HG03469 (cell line): ENCODE measurements at regions not wholly inside any gene's neighbourhood (a gene's known extent, or its start where the extent isn't known, plus 50 kb on each side); places are given as distances from the start of the nearest gene placed in this dataset.
"Not testable (repeated sequence)": the region's sequence is repeated elsewhere in the genome, so short reads cannot be mapped to it uniquely, and the experiment has no call there.

ENCODE experiments used
- ATAC-seq: cut with Tn5 transposase; IDR thresholded peaks from one replicate; pipeline ENCODE4 v1.9.1; 2021; ENCODE audit warnings: mild to moderate bottlenecking, moderate library complexity, moderate number of reproducible peaks; ENCODE audit not compliant: unreplicated experiment

DNA sequence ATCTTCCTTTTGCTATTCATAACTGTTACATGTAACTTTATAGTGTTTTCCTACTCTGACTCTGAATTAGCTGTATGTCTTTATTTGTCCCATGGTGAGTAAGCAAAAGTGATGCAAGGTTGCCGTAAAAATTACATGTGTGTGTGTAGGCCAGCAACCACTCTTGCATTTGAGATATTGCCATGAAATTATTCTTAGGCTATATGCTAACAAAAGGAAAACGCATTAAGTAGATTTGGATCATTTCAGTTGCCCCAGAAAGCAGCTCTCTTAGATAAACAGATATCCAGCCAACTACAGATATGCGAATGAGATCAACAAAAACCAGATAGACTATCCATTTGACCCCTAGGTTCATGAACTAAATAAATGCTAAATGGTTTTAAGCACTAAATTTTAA is 73.6 kb downstream of the CYLC2 start:
- no peak for ATAC-seq

DNA sequence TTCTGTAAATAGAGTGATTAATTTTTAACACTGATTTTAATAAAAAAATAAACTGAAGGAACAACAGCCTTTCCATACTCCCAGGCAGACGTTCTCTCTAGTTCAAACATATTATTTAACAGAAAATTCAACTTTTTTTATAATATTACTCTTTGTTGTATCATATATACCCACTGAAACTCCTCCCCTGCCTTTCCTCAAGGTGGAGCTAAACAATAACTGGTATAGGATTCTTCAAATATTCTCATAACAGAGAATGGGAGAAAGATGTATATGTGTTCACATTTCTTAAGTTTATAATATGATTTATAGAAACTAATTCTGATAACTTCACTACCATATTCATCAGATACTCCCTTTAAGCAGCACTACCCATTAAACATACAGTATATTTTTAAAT is 83.4 kb downstream of the CYLC2 start:
- ATAC-seq: no peak

DNA sequence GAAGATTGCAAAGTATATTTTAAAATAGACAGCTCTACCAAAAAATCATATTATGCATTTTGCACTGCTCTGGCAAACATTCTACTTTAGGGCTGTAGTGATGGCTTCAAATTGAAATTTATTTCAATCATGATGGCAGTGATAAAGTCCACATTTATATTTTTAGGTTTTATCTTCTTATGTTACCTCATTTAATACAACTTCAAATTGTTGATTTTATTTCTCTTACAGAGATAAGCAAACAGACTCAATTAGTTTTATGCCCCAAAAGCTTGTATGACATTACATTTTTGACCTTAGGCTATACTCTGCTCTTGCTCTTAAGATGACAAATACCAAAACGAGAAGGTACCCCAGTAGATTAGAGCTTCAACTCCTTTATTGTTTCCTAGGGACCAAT is 87.4 kb downstream of the CYLC2 start:
- no peak for ATAC-seq

DNA sequence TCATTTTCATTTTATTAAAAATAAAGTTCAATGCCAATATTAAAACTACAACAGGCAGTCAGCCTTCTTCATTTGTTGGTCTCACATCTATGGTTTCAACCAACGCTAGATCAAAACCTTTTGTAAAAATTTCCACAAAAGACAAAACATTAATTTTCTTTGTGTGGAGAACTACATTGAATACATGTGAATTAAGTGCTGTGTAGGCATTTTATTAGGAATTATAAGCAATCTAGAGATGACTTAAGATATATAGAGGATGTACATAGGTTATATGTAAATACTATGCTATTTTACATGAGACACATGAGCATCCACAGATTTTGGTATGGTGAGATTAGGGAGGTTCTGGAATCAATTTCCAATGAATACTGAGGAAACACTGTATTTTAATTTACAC is 94.2 kb downstream of the CYLC2 start:
- no peak for ATAC-seq

DNA sequence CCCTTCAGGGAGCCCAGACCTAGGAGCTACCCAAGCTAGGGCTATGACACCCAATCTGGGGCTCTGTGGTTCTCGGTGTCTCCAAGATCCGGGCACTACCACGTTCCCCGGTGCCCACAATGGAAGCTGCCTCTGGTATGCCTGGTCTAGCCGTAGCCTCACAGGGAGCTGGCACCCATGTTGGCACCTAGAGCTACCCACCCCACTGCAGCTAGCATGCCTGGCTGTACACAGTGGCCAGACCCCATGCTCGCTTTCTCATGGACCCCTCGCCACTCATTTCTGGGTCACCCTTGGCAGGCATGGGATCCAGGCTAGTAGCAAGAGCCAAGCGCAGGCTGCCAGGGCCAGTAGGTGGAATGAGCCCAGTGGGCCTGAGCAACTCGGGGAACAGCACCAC is 109.0 kb downstream of the CYLC2 start:
- ATAC-seq: no peak

DNA sequence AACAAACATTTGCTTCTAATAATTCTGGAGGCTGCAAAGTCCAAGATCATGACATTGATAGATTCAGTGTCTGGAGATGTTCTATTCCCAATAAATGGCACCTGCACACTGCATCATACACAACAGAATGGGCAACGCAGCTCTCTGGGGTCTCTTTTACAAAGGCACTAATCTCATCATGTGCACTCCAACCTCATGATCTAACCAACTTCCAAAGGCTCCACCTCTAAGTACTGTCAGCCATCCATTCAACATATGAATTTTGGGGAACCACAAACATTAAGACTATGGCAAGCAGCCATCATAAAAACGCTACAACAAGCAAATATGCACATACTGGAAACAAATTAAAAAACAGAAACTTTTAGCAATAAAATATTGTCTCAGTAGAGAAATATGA is 121.1 kb downstream of the CYLC2 start:
- ATAC-seq: no peak

DNA sequence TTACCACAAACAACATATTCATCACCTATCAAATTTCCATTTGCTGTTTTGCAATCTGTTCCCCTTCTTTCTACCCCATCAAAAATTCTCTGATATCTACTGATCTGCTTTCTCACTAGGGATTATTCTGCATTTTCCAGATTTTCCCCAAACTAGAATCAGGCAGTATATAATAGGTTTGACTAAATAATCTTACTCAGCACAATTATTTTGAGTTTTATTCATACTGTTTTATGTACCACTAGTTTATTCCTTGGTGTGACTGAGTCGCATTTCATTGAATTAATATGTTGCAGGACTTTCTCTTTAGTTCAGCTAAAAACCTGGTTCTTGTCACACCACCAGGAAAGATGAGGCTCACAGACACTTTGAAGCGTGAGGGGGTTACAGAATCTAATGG is 131.4 kb downstream of the CYLC2 start:
- no peak for ATAC-seq

DNA sequence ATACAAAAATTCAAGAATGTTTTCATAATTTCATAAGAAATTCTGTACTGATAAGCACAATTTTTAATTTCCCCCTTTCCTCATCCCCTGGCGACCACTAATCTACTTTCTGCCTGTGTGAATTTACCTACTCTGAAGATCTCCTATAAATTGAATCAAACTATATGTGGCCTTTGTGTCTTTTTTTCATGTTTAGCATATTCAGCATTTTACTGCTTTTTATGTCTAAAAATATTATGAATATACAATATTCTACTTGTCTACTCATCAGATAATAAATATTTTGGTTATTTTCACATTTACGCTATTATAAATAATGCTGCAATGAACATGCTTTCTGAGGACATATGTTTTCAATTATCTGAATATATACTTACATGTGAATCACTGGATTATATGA is 144.8 kb downstream of the CYLC2 start:
- no peak for ATAC-seq

DNA sequence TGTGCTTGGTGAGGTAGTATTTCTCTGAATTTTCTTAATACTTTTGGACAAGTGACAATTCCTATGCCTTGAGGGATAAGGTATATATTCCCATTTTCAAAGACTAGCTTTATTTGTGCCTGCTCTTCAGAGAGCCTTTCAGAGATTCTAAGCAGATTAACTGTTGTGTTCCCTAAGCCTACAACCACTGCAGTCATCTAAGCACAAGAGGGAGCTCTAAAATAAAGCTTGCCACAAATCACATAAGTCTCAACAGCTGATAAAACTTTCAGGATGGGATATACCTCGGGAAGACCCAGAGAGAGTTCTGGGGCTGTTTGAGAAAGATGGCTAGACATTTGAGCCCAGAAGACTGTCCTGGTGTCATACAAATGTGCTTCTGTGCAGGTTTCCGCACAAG is 157.3 kb downstream of the CYLC2 start:
- ATAC-seq: no peak

DNA sequence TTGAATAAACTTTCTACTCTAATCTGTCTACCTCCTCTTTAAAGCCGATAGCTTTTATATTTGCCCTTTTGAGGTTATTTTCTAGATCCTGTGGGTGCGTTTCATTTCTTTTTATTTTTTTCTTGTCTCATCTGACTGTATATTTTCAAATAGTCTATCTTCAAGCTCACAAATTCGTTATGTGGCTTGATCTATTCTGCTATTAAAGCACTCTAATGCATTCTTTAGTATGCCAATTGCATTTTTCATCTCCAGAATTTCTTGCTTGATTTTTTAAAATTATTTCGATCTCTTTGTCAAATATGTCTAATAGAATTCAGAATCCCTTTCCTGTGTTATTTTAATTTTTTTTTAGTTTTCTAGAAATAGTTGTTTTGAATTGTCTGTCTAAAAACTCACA is 172.4 kb downstream of the CYLC2 start:
- no peak for ATAC-seq

DNA sequence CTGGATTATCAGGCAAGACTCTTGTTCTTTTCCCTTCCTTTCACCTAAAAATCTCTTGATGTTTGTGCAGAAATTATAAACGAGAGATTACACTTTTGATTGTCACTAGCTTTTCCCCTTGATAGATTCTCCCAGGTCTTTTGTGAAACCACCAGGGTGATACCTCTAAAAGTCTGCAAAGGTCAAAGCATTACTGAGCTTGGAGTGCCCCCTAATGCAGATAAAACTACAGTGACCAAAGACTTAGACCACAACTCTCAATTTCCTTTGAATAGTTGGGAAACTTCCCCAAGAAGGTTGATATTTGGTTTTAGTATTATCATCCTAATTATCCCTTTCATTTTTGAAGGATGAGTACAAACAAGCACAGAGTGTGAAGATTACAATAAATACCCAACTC is 173.1 kb downstream of the CYLC2 start:
- ATAC-seq: no peak

DNA sequence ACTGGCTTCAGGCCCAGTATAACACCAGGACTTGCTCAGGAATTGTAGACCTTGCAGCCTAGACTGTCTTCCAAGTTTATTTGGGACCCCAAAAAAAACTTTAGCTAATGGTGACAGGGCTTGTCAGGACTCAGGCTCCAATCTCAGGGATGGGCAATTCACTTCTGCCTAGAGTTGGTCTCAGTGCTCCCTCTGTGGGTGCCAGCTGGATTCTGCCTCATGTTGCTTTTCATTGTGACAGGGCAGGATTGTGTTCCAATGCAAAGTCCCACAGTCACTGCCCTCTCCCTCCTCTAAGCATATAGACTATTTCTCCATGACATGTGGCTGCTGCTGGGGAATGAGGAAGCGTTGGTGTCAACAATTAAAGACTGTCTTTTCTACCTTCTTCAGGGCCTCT is 174.7 kb downstream of the CYLC2 start:
- no peak for ATAC-seq

DNA sequence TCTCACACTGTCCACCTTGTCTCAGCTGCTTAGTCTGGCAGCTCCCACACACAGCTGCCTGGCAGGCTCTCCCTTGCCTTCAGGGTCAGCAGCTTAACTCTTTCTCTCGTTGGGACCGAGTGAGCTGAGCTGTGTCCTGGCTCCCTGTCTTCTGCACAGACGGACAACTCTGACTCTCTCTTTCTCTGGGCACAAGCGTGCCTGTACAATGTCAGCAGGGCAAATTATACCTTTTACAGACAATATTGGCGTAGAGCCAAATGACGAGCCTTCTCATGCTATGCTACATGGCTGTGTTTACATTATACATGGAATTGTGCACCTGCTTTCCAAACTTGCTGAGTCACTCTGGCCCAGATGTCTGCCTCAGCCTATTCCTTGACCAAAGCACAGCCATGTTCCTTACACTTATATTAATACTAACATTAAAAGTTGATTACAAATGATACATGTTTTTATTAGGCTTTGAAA is 188.6 kb downstream of the CYLC2 start:
- ATAC-seq: no peak

DNA sequence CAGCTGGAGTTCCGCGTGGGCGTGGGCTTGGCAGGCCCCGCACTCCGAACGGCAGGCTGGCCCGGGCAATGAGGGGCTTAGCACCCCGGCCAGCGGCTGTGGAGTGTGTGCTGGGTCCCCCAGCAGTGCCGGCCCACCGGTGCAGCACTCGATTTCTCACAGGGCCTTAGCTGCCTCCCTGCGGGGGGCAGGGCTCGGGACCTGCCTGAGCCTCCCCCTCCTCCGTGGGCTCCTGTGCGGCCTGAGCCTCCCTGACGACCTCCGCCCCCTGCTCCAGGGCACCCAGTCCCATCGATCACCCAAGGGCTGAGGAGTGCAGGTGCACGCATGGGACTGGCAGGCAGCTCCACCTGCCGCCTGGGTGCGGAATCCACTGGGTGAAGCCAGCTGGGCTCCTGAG is 191.8 kb downstream of the CYLC2 start:
- no peak for ATAC-seq

DNA sequence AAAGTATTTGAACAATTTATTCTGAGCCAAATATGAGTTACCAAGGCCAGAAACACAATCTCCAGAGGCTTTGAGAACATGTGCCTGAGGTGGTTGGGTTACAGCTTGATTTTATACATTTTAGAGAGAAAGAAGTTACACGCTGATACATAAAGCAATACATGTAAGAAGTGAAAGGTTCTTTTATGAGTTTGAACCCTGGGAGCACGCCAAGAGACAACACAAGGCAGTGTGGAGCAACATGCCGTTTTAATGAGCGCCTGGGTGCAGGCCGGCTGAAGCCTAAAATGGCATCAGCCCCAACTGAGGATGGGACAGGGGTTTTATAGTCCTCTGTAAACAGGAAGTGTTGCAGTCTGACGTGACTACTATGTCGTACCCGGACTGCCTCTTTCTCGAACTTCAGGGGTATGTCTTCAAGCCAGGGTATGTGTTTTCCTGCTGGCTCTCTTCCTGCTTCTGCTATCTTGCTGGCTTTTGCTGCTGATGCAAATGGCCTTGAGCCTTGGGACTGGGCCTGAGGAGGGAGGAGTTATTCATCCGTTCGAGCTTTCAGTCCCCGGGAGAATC is 193.7 kb downstream of the CYLC2 start:
- ATAC-seq: no peak

DNA sequence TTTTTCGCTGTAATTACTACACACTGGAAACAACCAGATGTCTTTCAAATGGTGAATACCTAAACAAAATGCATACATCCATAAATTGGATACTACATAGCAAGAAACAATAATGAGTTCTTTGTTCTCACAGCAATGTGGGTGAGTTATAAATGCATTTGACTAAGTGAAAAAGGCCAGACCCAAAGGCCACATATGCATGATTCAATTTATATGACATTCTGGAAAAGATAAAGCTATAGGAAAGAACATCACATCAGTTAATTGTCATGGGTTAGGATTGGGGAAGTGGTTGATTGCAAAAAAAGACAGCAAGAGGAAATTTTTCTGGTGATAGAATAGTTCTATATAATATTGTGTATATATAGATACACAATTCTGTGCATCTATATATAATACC is 198.9 kb downstream of the CYLC2 start:
- ATAC-seq: no peak

DNA sequence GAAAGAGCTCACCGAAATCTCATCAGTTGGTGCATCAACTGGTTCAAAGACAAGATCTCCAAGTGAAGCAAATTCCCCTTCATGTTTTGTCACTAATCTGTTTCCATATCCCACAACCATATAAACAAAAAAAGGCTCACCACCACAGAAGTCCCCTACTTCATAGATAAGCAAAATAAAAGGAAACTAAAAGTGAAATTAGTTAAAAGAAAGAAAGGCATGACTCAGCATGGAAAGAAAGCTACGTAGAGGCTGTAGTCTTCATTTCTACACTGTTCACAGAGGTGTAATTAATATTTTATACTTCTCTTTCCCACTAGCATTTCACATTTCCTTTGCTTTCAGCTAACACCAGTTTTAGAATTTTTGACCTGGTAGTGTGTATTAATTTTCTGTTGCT is 208.0 kb downstream of the CYLC2 start:
- ATAC-seq: no peak

DNA sequence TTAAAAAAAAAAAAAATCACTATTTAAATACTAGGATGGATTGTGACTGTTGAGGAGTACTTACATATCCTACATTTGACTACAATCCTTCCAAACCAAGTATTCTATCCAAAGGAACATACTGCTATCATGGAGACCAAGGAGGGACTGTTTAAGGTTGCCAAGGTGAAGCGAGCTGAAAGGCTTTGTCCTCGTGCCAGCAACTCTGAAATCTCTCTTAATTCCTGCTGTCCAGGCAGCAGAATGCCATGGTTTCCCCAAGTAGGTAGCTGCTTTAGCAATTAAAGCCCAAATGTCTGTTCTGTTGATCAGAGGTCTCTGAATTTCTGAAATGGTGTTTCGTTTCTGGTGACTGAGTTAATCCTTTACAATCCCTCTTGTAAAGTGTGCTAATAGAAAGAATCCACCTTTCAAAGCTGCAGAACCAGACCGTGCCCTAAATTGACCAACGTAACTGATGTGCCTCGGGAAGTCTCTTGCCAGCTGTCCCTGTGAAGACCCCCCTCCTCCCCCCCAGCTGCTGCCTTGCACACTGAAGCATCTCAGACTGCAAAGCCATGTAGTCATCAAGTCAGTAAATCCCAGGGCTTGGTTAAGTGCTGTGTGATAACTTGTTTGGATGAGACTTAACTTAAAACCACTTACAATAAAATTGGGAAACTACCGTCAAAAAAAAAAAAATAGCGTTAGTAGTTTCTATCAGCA is 210.9 kb downstream of the CYLC2 start:
- ATAC-seq: not testable (repeated sequence)

DNA sequence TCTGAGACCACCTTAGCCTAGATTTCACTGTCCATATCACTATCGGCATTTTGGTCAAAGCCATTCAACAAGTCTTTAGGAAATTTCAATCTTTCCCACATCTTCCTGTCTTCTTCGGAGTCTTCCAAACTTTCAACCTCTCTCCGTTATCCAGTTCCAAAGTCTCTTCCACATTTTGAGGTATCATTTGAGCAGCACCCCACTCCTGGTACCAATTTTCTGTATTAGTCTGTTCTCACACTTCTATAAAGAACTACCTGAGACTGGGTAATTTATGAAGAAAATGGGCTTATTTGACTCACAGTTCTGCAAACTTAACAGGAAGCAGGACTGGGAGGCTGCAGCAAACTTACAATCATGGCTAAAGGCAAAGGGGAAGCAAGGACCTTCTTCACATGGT is 215.5 kb downstream of the CYLC2 start:
- no peak for ATAC-seq

DNA sequence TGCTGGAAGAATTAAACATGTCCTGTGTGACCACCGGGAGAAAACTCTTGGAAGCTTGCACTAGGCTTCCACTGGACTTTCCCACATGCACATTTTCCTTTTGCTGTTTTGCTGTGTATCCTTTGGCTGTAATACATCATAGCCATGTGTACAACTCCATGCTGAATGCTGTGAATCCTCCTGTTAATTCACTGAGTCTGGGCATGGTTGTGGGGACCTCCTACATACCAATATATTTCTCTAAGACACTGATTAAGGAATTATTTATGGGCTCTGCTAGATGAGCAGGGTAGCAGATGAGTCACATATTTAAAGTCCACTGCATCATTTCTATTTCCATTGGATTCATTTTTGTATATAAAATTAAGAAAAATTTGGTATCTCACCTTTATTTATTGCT is 220.1 kb downstream of the CYLC2 start:
- ATAC-seq: no peak

DNA sequence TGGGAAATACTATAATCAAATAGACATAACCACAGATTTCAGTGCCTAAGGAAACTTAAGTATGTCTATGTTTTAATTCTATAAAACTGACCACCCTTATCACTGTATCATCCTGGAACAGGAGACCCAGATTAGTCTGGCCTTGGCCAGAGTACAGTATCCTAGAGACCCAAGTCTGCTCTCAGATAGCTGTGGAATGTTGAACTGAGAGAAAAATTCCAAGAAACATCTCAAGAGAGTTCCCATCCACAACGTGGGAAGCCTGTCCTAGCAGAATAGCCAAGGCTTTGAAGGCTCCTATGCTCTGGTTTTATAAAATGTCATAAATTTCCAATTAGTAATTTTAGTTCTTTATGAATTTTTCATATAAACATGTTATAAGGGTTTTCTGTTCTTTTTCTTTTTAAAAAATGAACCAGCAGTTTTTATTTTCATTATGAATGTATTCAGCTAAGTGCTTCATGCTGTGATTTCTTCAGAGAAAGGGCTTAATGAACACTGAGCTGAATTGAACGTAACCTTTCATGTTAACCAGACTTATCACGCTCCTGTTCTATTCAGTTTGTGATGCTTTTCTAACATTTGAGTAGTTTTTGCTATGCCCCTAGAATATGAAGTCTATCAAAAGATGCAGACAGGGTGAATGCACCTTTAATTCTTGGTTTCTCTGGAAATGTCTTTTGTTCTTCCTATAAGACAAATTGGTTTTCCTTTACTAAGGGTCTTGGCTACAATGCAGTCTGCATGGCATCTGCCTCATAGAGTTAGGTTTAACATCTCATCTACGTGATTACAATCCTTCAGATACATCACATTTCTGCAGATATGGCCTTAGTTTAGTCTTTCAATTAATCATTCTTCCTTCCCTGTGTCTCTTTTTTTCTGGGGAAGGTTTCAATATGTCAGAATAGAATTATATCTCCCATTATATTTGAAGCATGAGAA is 230.8 kb downstream of the CYLC2 start:
- ATAC-seq: no peak

DNA sequence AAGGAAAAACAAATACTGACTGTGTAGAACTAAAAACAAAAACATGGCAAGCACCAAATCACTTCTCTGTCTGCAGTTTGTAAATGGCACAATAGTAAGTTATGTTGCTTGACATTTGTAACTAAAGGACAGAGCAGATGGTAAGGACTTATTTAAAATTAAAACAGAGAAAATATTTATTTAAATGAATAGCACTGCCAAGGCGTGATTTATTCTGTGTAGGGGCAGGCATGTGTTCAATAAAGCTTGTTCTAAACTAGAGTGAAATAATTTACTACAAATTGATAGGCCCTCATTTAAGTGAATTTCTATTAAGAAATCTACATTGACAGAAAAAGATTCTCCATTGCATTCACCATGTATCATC is 231.5 kb downstream of the CYLC2 start:
- no peak for ATAC-seq
